ENCODE measurements at regions not wholly inside any gene's neighbourhood (a gene's known extent, or its start where the extent isn't known, plus 50 kb on each side); places are given as distances from the start of the nearest gene placed in this dataset.

DNA sequence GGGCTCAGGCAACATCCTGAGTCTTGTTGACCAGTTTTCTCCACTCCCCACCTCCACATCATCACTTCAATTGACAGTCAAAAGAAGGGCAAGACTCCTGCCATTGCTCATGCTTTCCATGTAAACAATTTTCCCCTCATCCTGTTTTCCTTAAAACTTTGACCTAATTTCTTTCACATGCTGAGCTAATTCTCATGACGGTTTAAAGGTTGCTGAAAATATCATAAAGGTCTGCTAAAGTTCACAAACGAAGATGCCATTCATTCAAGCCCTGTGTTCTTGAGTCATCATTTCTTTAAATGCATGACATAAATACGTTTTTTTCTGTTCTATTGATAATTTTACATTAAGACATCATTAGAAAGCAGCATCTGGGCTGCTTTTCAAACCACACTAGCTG lies 353.9 kb downstream of the NKX6-1 start:
- Histone ChIP-seq H3K4me1 (replicated peaks in 1 of 2; ENCODE audit: control insufficient read depth in 2 of 2, insufficient read depth in 2 of 2, low read length in 2 of 2) (no peaks in the 10 kb centered on the region), H3K9me3 (replicated peaks; ENCODE audit: control insufficient read depth, insufficient read depth, low read depth, low read length) (no peaks in the 10 kb centered on the region), H3K9me1 (ENCODE audit: control insufficient read depth, insufficient read depth, low read length) (no peaks in the 10 kb centered on the region), H3K36me3 (ENCODE audit: control insufficient read depth, insufficient read depth, low read length) (no peaks in the 10 kb centered on the region), H2AFZ (ENCODE audit: low read depth, low read length) (no peak overlapping the region), H3K27me3 (ENCODE audit: control insufficient read depth in 2 of 2, insufficient read depth in 2 of 2, low read length in 2 of 2) (no peaks in the 10 kb centered on the region; a peak in 1 of 5 replicates), H3K4me3 (no peak overlapping the region), H3K4me2 (ENCODE audit: insufficient read depth, low read length) (no peak overlapping the region), H3K27ac (ENCODE audit: extremely low read depth, low read depth, low read length) (no peak overlapping the region), H4K20me1 (replicated peaks; ENCODE audit: control insufficient read depth, insufficient read depth, low read length) (no peaks in the 10 kb centered on the region), H3K9ac (ENCODE audit: insufficient read depth in 1 of 2, low read depth in 2 of 2, low read length in 2 of 2) (no peak overlapping the region), H3K79me2 (ENCODE audit: control insufficient read depth, insufficient read depth, low read length) (no peaks in the 10 kb centered on the region)
- ChIA-PET POLR2A (no interaction called here), CTCF (ENCODE audit: low intra/inter-chr PET ratio) (no interaction called here)
- DNase-seq (ENCODE audit: extremely low read depth in 1 of 4, low spot score in 3 of 4) (no peak), FAIRE-seq (no peak), ATAC-seq (no peak)
- in situ Hi-C loops (cut with MboI): no loop called here
- 3% methylated on average over 3 of the region's 3 CpGs for WGBS (ENCODE audit: insufficient coverage, low coverage, missing lambda C conversion rate)
- BruUV-seq (replicated peaks): no TSS peak
- intact Hi-C loops (cut with micrococcal nuclease): no loop called here
- TF ChIP-seq NFE2L1 (tag; IDR thresholded peaks at IDR 0.05; ENCODE audit: borderline replicate concordance, low read depth) (no peak), ZNF311 (CRISPR knock-in tag; IDR thresholded peaks at IDR 0.05) (no peak), HCFC1 (IDR thresholded peaks at IDR 0.05; ENCODE audit: low read depth, low read length) (no peak), HDAC3 (IDR thresholded peaks at IDR 0.05; ENCODE audit: borderline replicate concordance, partially characterized antibody) (no peak), LARP7 (IDR thresholded peaks at IDR 0.05) (no peak), KAT8 (IDR thresholded peaks at IDR 0.05; ENCODE audit: low read depth) (no peak), NR4A1 (CRISPR knock-in tag; IDR thresholded peaks at IDR 0.05) (no peak), NR4A1 (tag; IDR thresholded peaks at IDR 0.05) (no peak), SMAD3 (CRISPR knock-in tag; conservative IDR thresholded peaks at IDR 0.05) (no peak), HDAC8 (tag; IDR thresholded peaks at IDR 0.05) (no peak), FOXJ3 (CRISPR knock-in tag; IDR thresholded peaks at IDR 0.05) (no peak), MCM2 (IDR thresholded peaks at IDR 0.05; ENCODE audit: low read depth) (no peak), CBX2 (IDR thresholded peaks at IDR 0.05; ENCODE audit: insufficient read depth, low read length, poor library complexity, severe bottlenecking) (no peak), SETDB1 (IDR thresholded peaks at IDR 0.05; ENCODE audit: low read length) (no peak)
- TF ChIP-seq, protein P1, sequence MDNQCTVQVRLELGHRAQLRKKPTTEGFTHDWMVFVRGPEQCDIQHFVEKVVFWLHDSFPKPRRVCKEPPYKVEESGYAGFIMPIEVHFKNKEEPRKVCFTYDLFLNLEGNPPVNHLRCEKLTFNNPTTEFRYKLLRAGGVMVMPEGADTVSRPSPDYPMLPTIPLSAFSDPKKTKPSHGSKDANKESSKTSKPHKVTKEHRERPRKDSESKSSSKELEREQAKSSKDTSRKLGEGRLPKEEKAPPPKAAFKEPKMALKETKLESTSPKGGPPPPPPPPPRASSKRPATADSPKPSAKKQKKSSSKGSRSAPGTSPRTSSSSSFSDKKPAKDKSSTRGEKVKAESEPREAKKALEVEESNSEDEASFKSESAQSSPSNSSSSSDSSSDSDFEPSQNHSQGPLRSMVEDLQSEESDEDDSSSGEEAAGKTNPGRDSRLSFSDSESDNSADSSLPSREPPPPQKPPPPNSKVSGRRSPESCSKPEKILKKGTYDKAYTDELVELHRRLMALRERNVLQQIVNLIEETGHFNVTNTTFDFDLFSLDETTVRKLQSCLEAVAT (IDR thresholded peaks at IDR 0.05): no peak
- TF ChIP-seq, protein P2, sequence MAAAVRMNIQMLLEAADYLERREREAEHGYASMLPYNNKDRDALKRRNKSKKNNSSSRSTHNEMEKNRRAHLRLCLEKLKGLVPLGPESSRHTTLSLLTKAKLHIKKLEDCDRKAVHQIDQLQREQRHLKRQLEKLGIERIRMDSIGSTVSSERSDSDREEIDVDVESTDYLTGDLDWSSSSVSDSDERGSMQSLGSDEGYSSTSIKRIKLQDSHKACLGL (CRISPR knock-in tag; IDR thresholded peaks at IDR 0.05; ENCODE audit: borderline replicate concordance, poor library complexity, severe bottlenecking): no peak
- TF ChIP-seq, protein P3, sequence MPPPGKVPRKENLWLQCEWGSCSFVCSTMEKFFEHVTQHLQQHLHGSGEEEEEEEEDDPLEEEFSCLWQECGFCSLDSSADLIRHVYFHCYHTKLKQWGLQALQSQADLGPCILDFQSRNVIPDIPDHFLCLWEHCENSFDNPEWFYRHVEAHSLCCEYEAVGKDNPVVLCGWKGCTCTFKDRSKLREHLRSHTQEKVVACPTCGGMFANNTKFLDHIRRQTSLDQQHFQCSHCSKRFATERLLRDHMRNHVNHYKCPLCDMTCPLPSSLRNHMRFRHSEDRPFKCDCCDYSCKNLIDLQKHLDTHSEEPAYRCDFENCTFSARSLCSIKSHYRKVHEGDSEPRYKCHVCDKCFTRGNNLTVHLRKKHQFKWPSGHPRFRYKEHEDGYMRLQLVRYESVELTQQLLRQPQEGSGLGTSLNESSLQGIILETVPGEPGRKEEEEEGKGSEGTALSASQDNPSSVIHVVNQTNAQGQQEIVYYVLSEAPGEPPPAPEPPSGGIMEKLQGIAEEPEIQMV (tag; conservative IDR thresholded peaks at IDR 0.05; ENCODE audit: low read depth): no peak
- TF ChIP-seq, protein P4, sequence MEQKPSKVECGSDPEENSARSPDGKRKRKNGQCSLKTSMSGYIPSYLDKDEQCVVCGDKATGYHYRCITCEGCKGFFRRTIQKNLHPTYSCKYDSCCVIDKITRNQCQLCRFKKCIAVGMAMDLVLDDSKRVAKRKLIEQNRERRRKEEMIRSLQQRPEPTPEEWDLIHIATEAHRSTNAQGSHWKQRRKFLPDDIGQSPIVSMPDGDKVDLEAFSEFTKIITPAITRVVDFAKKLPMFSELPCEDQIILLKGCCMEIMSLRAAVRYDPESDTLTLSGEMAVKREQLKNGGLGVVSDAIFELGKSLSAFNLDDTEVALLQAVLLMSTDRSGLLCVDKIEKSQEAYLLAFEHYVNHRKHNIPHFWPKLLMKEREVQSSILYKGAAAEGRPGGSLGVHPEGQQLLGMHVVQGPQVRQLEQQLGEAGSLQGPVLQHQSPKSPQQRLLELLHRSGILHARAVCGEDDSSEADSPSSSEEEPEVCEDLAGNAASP (IDR thresholded peaks at IDR 0.05): no peak

All from K562 (cell line).